ENCODE measurements at regions not wholly inside any gene's neighbourhood (a gene's known extent, or its start where the extent isn't known, plus 50 kb on each side); places are given as distances from the start of the nearest gene placed in this dataset.
"Not testable (repeated sequence)": the region's sequence is repeated elsewhere in the genome, so short reads cannot be mapped to it uniquely, and the experiment has no call there.

- not testable (repeated sequence) for DNase-seq (ENCODE audit: low spot score); H3K4me1 Mint-ChIP-seq (ENCODE audit: low read depth); H3K27me3 Mint-ChIP-seq (ENCODE audit: low read depth); H3K27ac Mint-ChIP-seq; H3K36me3 Mint-ChIP-seq (ENCODE audit: low read depth); H3K4me3 Mint-ChIP-seq
- H3K9me3 Mint-ChIP-seq = peaks cover 16% of the 10 kb centered on the region
Measured at GRCh38 chr7:81222692-81223091, 303.8 kb upstream of the SEMA3C start.

- Mint-ChIP-seq H3K36me3 (ENCODE audit: low read depth) (no peaks in the 10 kb centered on the region), H3K27me3 (ENCODE audit: low read depth) (no peaks in the 10 kb centered on the region), H3K4me3 (no peak overlapping the region), H3K27ac (no peak overlapping the region), H3K4me1 (ENCODE audit: low read depth) (no peaks in the 10 kb centered on the region), H3K9me3 (peaks cover 16% of the 10 kb centered on the region)
- no peak for DNase-seq (ENCODE audit: low spot score)
Measured at GRCh38 chr7:81221527-81222217, 302.8 kb upstream of the SEMA3C start.

- Mint-ChIP-seq H3K9me3 (peaks cover 10% of the 10 kb centered on the region), H3K4me1 (ENCODE audit: low read depth) (no peaks in the 10 kb centered on the region), H3K36me3 (ENCODE audit: low read depth) (no peaks in the 10 kb centered on the region), H3K27me3 (ENCODE audit: low read depth) (no peaks in the 10 kb centered on the region), H3K4me3 (no peak overlapping the region), H3K27ac (no peak overlapping the region)
- DNase-seq (ENCODE audit: low spot score) = no peak
Measured at GRCh38 chr7:81218480-81219106, 299.7 kb upstream of the SEMA3C start.

- Mint-ChIP-seq H3K27ac (no peak overlapping the region), H3K27me3 (ENCODE audit: low read depth) (no peaks in the 10 kb centered on the region)
Measured at GRCh38 chr7:81213394-81213793, 294.5 kb upstream of the SEMA3C start.

GRCh38 chr7:81211934-81212320 lies 293.1 kb upstream of the SEMA3C start:
- Mint-ChIP-seq H3K27ac (no peak overlapping the region), H3K4me3 (no peak overlapping the region), H3K36me3 (ENCODE audit: low read depth) (no peaks in the 10 kb centered on the region), H3K4me1 (ENCODE audit: low read depth) (no peaks in the 10 kb centered on the region), H3K27me3 (ENCODE audit: low read depth) (no peaks in the 10 kb centered on the region), H3K9me3 (no peaks in the 10 kb centered on the region)
- no peak for DNase-seq (ENCODE audit: low spot score)

More at GRCh38 chr7:81213394-81213793, 294.5 kb upstream of the SEMA3C start:
- no peak overlapping the region for H3K4me3 Mint-ChIP-seq
- H3K4me1 Mint-ChIP-seq (ENCODE audit: low read depth) = no peaks in the 10 kb centered on the region
- H3K36me3 Mint-ChIP-seq (ENCODE audit: low read depth) = no peaks in the 10 kb centered on the region
- DNase-seq (ENCODE audit: low spot score) = no peak
- no peaks in the 10 kb centered on the region for H3K9me3 Mint-ChIP-seq

GRCh38 chr7:81211204-81211933 lies 292.5 kb upstream of the SEMA3C start:
- Mint-ChIP-seq H3K36me3 (ENCODE audit: low read depth) (no peaks in the 10 kb centered on the region), H3K4me3 (no peak overlapping the region), H3K9me3 (no peaks in the 10 kb centered on the region), H3K27me3 (ENCODE audit: low read depth) (no peaks in the 10 kb centered on the region), H3K27ac (no peak overlapping the region), H3K4me1 (ENCODE audit: low read depth) (no peaks in the 10 kb centered on the region)
- no peak for DNase-seq (ENCODE audit: low spot score)

- no peaks in the 10 kb centered on the region for H3K36me3 Mint-ChIP-seq (ENCODE audit: low read depth)
Measured at GRCh38 chr7:81210137-81211064, 291.6 kb upstream of the SEMA3C start.

GRCh38 chr7:81209059-81209458 lies 290.2 kb upstream of the SEMA3C start:
- Mint-ChIP-seq H3K27me3 (ENCODE audit: low read depth) (no peaks in the 10 kb centered on the region), H3K4me3 (no peak overlapping the region), H3K27ac (no peak overlapping the region), H3K9me3 (no peaks in the 10 kb centered on the region), H3K4me1 (ENCODE audit: low read depth) (no peaks in the 10 kb centered on the region), H3K36me3 (ENCODE audit: low read depth) (no peaks in the 10 kb centered on the region)
- no peak for DNase-seq (ENCODE audit: low spot score)

More at GRCh38 chr7:81210137-81211064, 291.6 kb upstream of the SEMA3C start:
- no peaks in the 10 kb centered on the region for H3K4me1 Mint-ChIP-seq (ENCODE audit: low read depth)
- H3K4me3 Mint-ChIP-seq = no peak overlapping the region
- no peak for DNase-seq (ENCODE audit: low spot score)
- H3K27ac Mint-ChIP-seq = no peak overlapping the region
- no peaks in the 10 kb centered on the region for H3K9me3 Mint-ChIP-seq
- no peaks in the 10 kb centered on the region for H3K27me3 Mint-ChIP-seq (ENCODE audit: low read depth)

- Mint-ChIP-seq H3K27me3 (ENCODE audit: low read depth) (no peaks in the 10 kb centered on the region), H3K9me3 (no peaks in the 10 kb centered on the region), H3K36me3 (ENCODE audit: low read depth) (no peaks in the 10 kb centered on the region), H3K27ac (no peak overlapping the region), H3K4me3 (no peak overlapping the region), H3K4me1 (ENCODE audit: low read depth) (no peaks in the 10 kb centered on the region)
- no peak for DNase-seq (ENCODE audit: low spot score)
Measured at GRCh38 chr7:81207801-81208200, 288.9 kb upstream of the SEMA3C start.

- H3K27ac Mint-ChIP-seq = no peak overlapping the region
- no peak for DNase-seq (ENCODE audit: low spot score)
- H3K27me3 Mint-ChIP-seq (ENCODE audit: low read depth) = no peaks in the 10 kb centered on the region
- H3K36me3 Mint-ChIP-seq (ENCODE audit: low read depth) = no peaks in the 10 kb centered on the region
- no peaks in the 10 kb centered on the region for H3K9me3 Mint-ChIP-seq
- H3K4me3 Mint-ChIP-seq = no peak overlapping the region
- H3K4me1 Mint-ChIP-seq (ENCODE audit: low read depth) = no peaks in the 10 kb centered on the region
Measured at GRCh38 chr7:81206667-81207360, 288.0 kb upstream of the SEMA3C start.

- no peaks in the 10 kb centered on the region for H3K36me3 Mint-ChIP-seq (ENCODE audit: low read depth)
Measured at GRCh38 chr7:81206217-81206616, 287.4 kb upstream of the SEMA3C start.

GRCh38 chr7:81201188-81201587 lies 282.3 kb upstream of the SEMA3C start:
- no peak for DNase-seq (ENCODE audit: low spot score)
- H3K27ac Mint-ChIP-seq = no peak overlapping the region
- H3K27me3 Mint-ChIP-seq (ENCODE audit: low read depth) = no peaks in the 10 kb centered on the region
- H3K9me3 Mint-ChIP-seq = no peaks in the 10 kb centered on the region
- H3K4me3 Mint-ChIP-seq = no peak overlapping the region
- no peaks in the 10 kb centered on the region for H3K4me1 Mint-ChIP-seq (ENCODE audit: low read depth)
- H3K36me3 Mint-ChIP-seq (ENCODE audit: low read depth) = no peaks in the 10 kb centered on the region

More at GRCh38 chr7:81206217-81206616, 287.4 kb upstream of the SEMA3C start:
- Mint-ChIP-seq H3K4me3 (no peak overlapping the region), H3K27me3 (ENCODE audit: low read depth) (no peaks in the 10 kb centered on the region), H3K4me1 (ENCODE audit: low read depth) (no peaks in the 10 kb centered on the region), H3K27ac (no peak overlapping the region), H3K9me3 (no peaks in the 10 kb centered on the region)
- no peak for DNase-seq (ENCODE audit: low spot score)

- H3K36me3 Mint-ChIP-seq (ENCODE audit: low read depth) = no peaks in the 10 kb centered on the region
- no peak for DNase-seq (ENCODE audit: low spot score)
- no peak overlapping the region for H3K27ac Mint-ChIP-seq
- no peaks in the 10 kb centered on the region for H3K9me3 Mint-ChIP-seq
- no peak overlapping the region for H3K4me3 Mint-ChIP-seq
- H3K27me3 Mint-ChIP-seq (ENCODE audit: low read depth) = no peaks in the 10 kb centered on the region
- no peaks in the 10 kb centered on the region for H3K4me1 Mint-ChIP-seq (ENCODE audit: low read depth)
Measured at GRCh38 chr7:81198766-81199165, 279.9 kb upstream of the SEMA3C start.

Data from T-helper 2 cell treated with Interferon-gamma antibody and Interleukin-4, amounts not matched to agents 5 μg/mL and 100 μg/mL, for 36 hours (primary cell).